HG02852 (cell line): ENCODE measurements at regions not wholly inside any gene's neighbourhood (a gene's known extent, or its start where the extent isn't known, plus 50 kb on each side); places are given as distances from the start of the nearest gene placed in this dataset.

Experiments
- ATAC-seq: cut with Tn5 transposase; IDR thresholded peaks from one replicate; pipeline ENCODE4 v1.9.1; 2021; ENCODE audit warnings: mild to moderate bottlenecking, moderate library complexity; ENCODE audit not compliant: unreplicated experiment

GRCh38 chr6:14361956-14362587 is 244.5 kb downstream of the CD83 start:
- no peak for ATAC-seq

DNA sequence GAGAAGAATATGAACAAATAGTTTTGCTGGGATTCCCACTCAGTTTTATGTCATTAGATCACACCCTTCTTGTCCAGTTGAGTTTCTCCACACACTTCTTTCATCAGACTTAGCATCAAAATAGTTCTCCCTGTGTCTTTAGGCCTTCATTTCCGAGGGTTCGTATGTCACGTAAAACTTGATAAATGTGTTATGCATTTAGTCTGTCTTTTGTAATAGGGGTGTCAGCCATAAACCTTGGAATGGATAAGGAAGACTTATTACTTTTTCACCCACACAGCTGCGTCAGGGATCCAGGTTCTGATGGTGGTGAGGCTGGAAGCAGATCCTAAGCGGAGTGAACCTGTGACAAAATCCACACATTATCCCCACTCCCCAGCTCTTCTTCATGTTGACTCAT is 246.8 kb downstream of the CD83 start:
- no peak for ATAC-seq

GRCh38 chr6:14365393-14365792 is 247.8 kb downstream of the CD83 start:
- no peak for ATAC-seq

- no peak for ATAC-seq
Measured at GRCh38 chr6:14366315-14366714, 248.7 kb downstream of the CD83 start.

GRCh38 chr6:14366872-14367271 is 249.3 kb downstream of the CD83 start:
- ATAC-seq = no peak

DNA sequence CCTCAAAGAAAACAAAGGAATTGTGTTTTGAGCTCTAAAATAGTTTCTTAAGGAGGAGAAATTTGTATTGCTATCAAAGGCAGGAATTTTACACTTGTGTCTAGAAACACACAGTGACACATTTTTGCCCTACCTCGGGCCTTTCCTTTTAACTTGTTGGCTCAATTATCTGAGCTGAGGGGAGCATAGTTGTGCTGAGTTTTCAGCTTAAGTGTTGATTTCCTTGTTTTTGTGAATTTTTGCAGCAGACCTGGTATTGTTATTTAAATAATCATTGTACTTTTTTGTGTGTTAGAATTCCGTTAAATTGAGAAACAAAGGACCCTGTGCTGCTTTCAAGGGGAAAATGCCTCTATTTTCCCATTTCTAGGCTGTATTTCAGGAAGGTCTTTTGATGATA is 249.7 kb downstream of the CD83 start:
- no peak for ATAC-seq

DNA sequence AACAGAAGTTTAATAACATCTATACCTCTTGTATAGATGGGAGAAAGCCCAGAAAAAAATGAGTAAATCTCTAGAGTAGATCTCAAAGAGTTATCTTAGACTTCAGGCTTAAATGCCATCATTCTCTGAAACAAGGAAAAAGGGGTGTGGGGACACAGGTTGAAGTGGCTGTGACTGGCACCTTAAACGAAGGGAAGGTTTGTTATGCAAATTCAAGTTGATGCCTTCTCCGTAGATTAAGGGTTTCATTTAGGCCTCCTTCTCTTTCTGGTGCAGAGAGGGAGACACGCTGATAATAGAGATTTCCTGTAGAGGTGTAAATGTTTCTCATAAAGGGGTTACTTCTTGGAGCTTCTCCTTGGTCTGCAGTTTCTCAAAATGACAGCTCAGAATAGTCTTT is 252.1 kb downstream of the CD83 start:
- ATAC-seq = no peak

- no peak for ATAC-seq
Measured at GRCh38 chr6:14371530-14371929, 254.0 kb downstream of the CD83 start.

DNA sequence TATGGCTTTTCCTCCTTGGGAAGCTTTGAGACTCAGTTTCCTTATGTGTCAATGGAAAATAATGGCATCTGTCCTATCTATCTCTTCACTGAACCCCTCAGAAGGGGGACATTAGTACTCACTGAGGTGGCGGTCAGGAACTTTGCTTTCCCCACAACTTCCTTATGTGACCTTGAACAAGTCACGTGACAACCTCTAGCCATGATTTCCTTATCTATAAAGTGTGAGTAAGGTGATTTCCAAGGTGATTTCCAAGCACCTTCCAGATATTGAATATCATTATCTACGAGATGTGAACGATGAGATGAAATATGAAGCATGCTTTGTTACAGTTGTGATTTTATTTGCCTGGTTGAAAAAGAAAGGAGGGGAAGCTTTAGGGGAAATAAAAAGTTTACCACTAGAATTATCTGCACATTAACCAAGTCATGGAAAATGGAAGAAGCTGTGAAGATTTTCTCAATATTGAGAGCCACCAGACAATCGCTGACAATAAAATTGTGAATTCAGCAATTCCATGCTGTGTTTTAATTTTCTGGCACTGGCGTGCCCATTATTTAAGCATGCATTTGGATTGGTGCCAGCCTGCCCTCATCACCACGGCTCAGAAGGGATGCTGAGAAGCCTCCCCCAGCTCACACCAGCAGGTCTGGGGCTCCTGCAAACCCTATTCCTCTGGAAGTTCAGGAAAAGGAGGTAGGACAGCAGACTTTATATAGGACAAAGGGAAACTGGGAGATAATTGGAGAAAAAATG is 255.3 kb downstream of the CD83 start:
- no peak for ATAC-seq

- ATAC-seq = no peak
Measured at GRCh38 chr6:14373648-14374437, 256.3 kb downstream of the CD83 start.

DNA sequence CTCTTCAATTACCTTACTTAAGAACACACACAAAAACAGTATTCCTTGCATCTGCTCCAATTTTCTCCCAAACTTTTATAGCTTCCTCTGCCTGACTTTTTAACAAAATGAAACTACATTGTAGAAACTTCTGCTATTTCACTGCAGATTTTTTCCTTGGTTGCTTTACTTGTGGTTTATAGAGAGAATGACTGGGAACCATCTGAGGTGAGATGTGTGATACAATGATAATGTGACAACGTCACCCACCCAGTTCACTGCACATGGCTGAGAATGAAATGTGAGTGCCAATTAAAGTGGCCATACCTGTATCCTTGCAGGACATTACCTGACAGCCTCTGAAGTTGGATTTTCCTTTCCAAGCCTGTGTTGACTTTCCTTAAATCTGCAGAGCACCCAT is 258.4 kb downstream of the CD83 start:
- no peak for ATAC-seq

DNA sequence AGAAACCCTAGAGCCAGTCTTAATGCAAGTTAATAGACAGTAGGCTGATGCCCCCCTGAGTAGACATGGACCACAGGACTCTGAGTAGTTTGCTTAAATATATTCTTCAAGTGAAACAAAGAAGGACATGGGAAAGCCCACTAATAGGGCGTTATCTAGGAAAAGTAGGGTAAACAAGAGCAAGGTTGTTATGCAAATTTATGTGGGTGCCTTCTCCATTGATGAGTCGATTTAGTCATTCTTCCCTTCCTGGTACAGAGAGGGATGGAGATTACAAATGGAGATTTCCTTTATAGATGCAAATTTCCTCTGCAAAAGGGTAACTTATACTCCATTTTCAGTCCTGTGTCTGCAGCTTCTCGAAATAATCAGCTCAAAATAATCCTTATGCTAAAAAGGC is 262.0 kb downstream of the CD83 start:
- no peak for ATAC-seq

DNA sequence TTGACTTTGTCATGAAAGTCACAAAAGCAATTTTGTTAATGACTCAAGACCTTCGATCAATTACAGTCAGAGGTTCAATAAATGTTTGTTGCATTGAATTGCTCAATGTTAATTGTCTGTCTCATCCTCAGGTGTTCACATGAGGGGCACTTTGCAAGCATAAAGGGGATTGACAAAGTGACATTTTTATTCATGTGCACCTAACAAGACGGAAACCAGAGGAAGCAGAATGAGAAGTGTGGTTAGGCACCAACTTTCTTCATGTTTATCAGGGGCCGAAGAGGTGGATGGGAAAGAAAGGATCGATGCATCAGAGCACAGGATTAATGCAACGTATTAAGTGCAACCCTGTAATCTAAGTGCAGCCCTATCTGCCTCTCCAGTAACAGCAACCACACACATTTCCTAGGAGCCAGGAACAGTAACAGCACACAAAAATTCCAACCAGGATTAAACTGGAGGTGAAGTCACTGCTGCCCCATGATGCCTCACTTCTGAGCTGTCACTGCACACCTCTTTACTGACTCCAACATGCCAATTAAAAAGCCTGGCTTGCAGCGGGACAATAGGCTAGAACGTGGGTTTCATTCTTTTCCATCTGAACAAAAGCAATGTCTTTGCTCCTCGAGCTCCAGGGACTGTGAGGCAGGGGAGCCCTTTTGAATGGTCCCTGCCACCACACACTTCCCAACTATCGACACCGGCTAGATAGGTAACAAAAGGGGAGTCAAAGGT is 262.7 kb downstream of the CD83 start:
- ATAC-seq = no peak

DNA sequence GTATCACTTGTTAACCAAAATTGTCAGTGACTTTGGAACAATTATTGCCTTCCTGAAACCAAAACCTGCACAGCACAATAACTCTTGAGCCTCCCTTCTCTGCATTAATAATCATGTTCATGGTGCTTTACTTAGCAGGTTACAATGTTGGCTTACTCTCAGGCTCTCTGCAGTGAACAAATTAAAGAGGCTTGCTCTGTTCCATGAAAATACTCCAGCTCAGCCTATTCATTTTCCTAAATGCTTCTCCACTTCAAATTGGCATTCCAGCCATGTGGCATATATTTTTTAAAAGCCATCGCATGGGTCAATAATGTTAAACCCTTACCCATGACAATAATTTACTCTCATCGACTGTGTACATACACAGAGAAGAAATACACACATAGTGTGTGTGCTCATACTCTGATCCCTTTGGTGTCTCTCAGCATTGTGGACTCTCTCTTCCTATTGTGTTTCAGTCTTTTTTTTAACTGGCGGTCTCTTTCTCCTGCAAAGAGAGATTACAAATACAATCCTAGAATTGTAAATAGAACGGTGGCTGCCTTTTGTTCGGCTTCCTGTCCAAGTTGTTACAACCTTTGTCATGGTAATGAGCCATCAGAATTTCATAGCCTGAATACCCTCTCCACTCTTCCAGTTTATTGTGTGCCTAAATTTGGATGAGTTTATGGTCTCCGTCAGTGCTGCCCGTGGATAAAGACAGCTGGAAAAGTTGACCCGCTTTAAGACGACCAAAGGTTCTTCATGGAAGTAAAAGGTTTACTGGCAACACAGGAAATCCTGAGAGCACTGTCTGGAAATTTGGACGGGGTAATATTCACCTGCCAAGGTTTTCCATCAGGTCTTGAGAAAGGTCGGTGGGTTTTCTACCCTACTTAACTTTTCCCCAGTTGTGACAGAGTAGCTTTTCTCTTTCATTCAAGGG is 263.6 kb downstream of the CD83 start:
- no peak for ATAC-seq

GRCh38 chr6:14381829-14382677 is 264.5 kb downstream of the CD83 start:
- ATAC-seq = no peak

DNA sequence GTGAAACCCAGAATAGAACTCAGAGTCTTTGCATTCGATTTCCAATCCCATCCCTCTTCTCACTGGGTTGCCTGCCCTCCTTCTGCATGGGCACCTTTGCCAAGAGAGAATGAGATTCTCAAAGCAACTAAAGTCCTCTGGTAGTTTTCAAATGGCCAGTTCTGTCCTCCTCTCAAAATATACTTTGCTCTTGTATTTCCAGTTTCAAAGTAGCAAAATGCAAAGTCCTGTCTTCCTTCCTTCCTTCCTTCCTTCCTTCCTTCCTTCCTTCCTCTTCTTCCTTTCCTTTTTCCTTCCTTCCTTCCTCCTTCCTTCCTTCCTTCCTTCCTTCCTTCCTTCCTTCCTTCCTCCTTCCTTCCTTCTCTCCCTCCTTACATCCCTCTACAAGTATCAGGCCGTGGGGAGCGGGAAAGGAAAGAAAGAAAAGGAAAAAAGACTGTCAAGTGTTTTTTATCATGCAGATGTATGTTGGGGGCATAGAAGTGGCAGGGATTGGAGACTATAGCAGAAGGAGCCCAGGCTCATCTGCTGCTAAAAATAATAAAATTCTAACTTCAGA is 265.2 kb downstream of the CD83 start:
- ATAC-seq = no peak

DNA sequence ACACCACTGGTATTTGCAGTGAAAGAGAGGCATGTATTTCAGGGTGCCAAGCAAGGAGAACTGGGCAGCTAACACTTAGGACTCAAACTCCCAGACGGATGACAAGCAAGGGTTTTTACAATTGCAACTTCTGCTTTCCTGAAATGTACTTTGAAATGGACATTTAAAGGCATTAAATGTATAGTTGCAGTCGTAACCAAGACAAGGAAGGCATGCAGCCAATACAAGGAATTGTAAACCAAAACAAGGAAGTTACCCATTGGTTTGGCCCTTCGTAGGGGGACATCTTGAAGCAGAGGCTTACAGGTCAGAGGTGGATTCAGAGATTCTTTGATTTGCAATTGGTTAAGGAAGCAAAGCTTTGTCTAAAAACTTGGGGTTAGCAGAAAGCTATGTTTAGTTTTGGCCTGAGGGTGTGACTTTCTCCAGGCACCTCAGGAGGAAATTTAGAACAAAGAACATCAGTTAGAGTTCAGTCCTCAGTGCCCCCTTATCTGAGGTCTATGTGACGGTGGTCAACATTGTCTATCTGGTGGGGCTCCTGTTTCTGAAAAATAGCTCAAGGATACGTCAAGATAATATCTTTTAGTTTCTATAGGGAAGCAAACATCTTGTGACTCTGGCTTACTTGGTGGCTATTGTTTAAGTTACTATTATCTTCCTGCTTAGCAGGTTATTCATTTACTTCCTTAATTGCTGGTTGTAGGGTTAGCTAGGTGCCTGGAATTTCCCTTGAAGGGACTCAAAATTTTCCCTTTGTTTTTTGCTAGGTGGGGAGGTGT is 266.0 kb downstream of the CD83 start:
- ATAC-seq = no peak
